ENCODE measurements at regions not wholly inside any gene's neighbourhood (a gene's known extent, or its start where the extent isn't known, plus 50 kb on each side); places are given as distances from the start of the nearest gene placed in this dataset.

DNA sequence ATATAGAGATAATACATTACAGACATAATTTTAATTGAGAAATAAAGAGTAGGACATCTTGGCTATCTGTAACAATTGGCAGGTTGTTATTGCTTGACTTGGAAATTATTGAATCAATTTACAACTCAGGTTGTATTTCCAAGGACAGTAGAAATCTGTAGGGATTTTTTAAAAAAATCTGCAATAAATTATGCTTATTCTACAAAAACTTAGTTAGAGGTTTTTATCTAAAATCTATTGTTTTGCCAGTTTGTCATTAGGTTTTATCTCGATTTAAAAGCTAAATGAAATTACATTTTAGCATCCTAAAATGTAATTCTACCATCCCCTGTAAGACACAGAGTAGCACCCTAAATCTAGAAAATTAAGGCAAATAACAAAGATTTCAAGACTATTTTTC is 408.8 kb downstream of the COL11A1 start:
- TF ChIP-seq, protein P1, sequence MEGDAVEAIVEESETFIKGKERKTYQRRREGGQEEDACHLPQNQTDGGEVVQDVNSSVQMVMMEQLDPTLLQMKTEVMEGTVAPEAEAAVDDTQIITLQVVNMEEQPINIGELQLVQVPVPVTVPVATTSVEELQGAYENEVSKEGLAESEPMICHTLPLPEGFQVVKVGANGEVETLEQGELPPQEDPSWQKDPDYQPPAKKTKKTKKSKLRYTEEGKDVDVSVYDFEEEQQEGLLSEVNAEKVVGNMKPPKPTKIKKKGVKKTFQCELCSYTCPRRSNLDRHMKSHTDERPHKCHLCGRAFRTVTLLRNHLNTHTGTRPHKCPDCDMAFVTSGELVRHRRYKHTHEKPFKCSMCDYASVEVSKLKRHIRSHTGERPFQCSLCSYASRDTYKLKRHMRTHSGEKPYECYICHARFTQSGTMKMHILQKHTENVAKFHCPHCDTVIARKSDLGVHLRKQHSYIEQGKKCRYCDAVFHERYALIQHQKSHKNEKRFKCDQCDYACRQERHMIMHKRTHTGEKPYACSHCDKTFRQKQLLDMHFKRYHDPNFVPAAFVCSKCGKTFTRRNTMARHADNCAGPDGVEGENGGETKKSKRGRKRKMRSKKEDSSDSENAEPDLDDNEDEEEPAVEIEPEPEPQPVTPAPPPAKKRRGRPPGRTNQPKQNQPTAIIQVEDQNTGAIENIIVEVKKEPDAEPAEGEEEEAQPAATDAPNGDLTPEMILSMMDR (conservative IDR thresholded peaks at IDR 0.05), result no peak
- no peak for TF ChIP-seq ZFX (IDR thresholded peaks at IDR 0.05)

Measured in C4-2B (cell line).